GM12878 (cell line): ENCODE measurements at regions not wholly inside any gene's neighbourhood (a gene's known extent, or its start where the extent isn't known, plus 50 kb on each side); places are given as distances from the start of the nearest gene placed in this dataset.

Experiments used
- CBX5 ChIP-seq: sonication (generic); IDR thresholded peaks from 2 replicates; pipeline ENCODE4 v1.6.1; 2016; ENCODE audit warnings: low read depth, moderate library complexity, mild to moderate bottlenecking, inconsistent platforms
- CTCF ChIP-seq, 3 experiments: IDR thresholded peaks in 2 of 3; conservative IDR thresholded peaks in 1 of 3; 2 replicates each; pipeline ENCODE4 v1.5.1; 2011; ENCODE audit warnings: low read depth in 3 of 3, low read length in 3 of 3, mild to moderate bottlenecking in 3 of 3, control low read depth in 2 of 3, moderate library complexity in 2 of 3, inconsistent platforms in 1 of 3, mixed read lengths in 1 of 3; ENCODE audit not compliant: control insufficient read depth in 2 of 3, insufficient read depth in 1 of 3; ENCODE audit errors: extremely low read depth in 1 of 3
- EGR1 ChIP-seq, 2 experiments: IDR thresholded peaks; 1 replicate in 1 of 2; 2 replicates in 1 of 2; pipeline ENCODE4 v1.6.1; 2011 to 2012; ENCODE audit warnings: low read depth in 2 of 2, low read length in 2 of 2, borderline replicate concordance in 1 of 2, mild to moderate bottlenecking in 1 of 2, moderate library complexity in 1 of 2
- ELK1 ChIP-seq: IDR thresholded peaks from 2 replicates; pipeline ENCODE4 v1.6.1; 2012; ENCODE audit warnings: low read depth, low read length, improper control_type of control experiment
- EZH2 ChIP-seq: IDR thresholded peaks from 2 replicates; pipeline ENCODE4 v1.6.1; 2012; ENCODE audit warnings: low read depth, mild to moderate bottlenecking, control low read depth, inconsistent platforms, low read length, borderline replicate concordance; ENCODE audit not compliant: control insufficient read depth
- LARP7 ChIP-seq: fragments of 450-650 bp; IDR thresholded peaks from 2 replicates; pipeline ENCODE4 v1.6.1; 2017; ENCODE audit warnings: mild to moderate bottlenecking
- NR2C2 ChIP-seq: IDR thresholded peaks from 2 replicates; pipeline ENCODE4 v1.6.1; 2011; ENCODE audit warnings: borderline replicate concordance, low read depth; ENCODE audit not compliant: control insufficient read depth, insufficient read length
- POLR2A ChIP-seq: IDR thresholded peaks from 2 replicates; pipeline ENCODE4 v1.6.1; 2011; ENCODE audit warnings: low read depth, mild to moderate bottlenecking, low read length
- POLR2AphosphoS5 ChIP-seq: IDR thresholded peaks from 2 replicates; pipeline ENCODE4 v1.6.1; 2011; ENCODE audit warnings: mild to moderate bottlenecking, low read length, inconsistent platforms
- RFX5 ChIP-seq: IDR thresholded peaks from 2 replicates; pipeline ENCODE4 v1.6.1; 2011; ENCODE audit warnings: low read depth, low read length, improper control_type of control experiment
- SIN3A ChIP-seq: IDR thresholded peaks from 2 replicates; pipeline ENCODE4 v1.6.1; 2012; ENCODE audit warnings: low read depth, low read length, improper control_type of control experiment
- SMAD5 ChIP-seq: IDR thresholded peaks from 2 replicates; pipeline ENCODE4 v1.6.1; 2016; ENCODE audit warnings: antibody characterized with exemption, low read depth
- SUPT20H ChIP-seq: IDR thresholded peaks from 2 replicates; pipeline ENCODE4 v1.6.1; 2011; ENCODE audit warnings: low read depth, mild to moderate bottlenecking, low read length, moderate library complexity, borderline replicate concordance; ENCODE audit not compliant: control insufficient read depth
- TF ChIP-seq, protein P1 (sequence below): IDR thresholded peaks from 2 replicates; pipeline ENCODE4 v1.6.1; 2011; ENCODE audit warnings: borderline replicate concordance, low read depth, mild to moderate bottlenecking, moderate library complexity, mixed read lengths, low read length; ENCODE audit not compliant: insufficient read depth; ENCODE audit errors: extremely low read length

- TF ChIP-seq, protein P1, sequence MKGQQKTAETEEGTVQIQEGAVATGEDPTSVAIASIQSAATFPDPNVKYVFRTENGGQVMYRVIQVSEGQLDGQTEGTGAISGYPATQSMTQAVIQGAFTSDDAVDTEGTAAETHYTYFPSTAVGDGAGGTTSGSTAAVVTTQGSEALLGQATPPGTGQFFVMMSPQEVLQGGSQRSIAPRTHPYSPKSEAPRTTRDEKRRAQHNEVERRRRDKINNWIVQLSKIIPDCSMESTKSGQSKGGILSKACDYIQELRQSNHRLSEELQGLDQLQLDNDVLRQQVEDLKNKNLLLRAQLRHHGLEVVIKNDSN = no peak
- TF ChIP-seq EZH2 (no peak), SMAD5 (no peak), CTCF (IDR thresholded peaks at IDR 0.05 in 2 of 3, conservative IDR thresholded peaks at IDR 0.05 in 1 of 3; ENCODE audit: control insufficient read depth in 2 of 3, extremely low read depth in 1 of 3, insufficient read depth in 1 of 3, low read depth in 3 of 3, low read length in 3 of 3) (no peak), SUPT20H (no peak), CBX5 (no peak), POLR2A (no peak), SIN3A (no peak), NR2C2 (no peak), RFX5 (no peak), POLR2AphosphoS5 (no peak), LARP7 (no peak), ELK1 (no peak), EGR1 (IDR thresholded peaks at IDR 0.05; ENCODE audit: borderline replicate concordance in 1 of 2, low read depth in 2 of 2, low read length in 2 of 2) (no peak)
These were observed 798.4 kb upstream of the GRM7 start for GRCh38 chr3:6062261-6063187.
